ENCODE measurements at regions not wholly inside any gene's neighbourhood (a gene's known extent, or its start where the extent isn't known, plus 50 kb on each side); places are given as distances from the start of the nearest gene placed in this dataset.

GRCh38 chr2:155930312-155930711 lies 402.2 kb downstream of the NR4A2 start:
- H3K14ac ChIP-seq (replicated peaks; ENCODE audit: low read depth, low read length) = no peak overlapping the region
- H3K9me3 ChIP-seq (ENCODE audit: control insufficient read depth, insufficient read depth, low read length) = peaks cover 2% of the 10 kb centered on the region; the same call in 1 of the 2 replicates
- no peaks in the 10 kb centered on the region for H3K4me1 ChIP-seq (ENCODE audit: control insufficient read depth, insufficient read depth, low read length)
- H3K36me3 ChIP-seq (ENCODE audit: control insufficient read depth, insufficient read depth, low read length) = no peaks in the 10 kb centered on the region
- H2BK15ac ChIP-seq (ENCODE audit: low read depth, low read length) = no peak overlapping the region
- H4K20me1 ChIP-seq (ENCODE audit: insufficient read depth, low read length) = no peaks in the 10 kb centered on the region
- dilution Hi-C loops (cut with HindIII; ENCODE audit: low sequenced_read_pairs, unreplicated experiment) (no loop called here), in situ Hi-C loops (cut with MboI; ENCODE audit: low sequenced_read_pairs) (no loop called here), intact Hi-C loops (cut with micrococcal nuclease) (no loop called here)
- H3K9me1 ChIP-seq (ENCODE audit: insufficient read depth, low read length) = no peaks in the 10 kb centered on the region
- BruUV-seq (replicated peaks) = no TSS peak
- TF ChIP-seq RAD21 (IDR thresholded peaks at IDR 0.05; ENCODE audit: low read length) (no peak), BHLHE40 (IDR thresholded peaks at IDR 0.05; ENCODE audit: low read depth, low read length) (no peak), POLR2A (IDR thresholded peaks at IDR 0.05; ENCODE audit: low read depth, low read length) (no peak), MAZ (IDR thresholded peaks at IDR 0.05; ENCODE audit: borderline replicate concordance, low read depth, low read length) (no peak), ELK1 (IDR thresholded peaks at IDR 0.05; ENCODE audit: borderline replicate concordance, low read depth, low read length) (no peak), CHD1 (IDR thresholded peaks at IDR 0.05; ENCODE audit: low read depth, low read length) (no peak)
- H3K23ac ChIP-seq (ENCODE audit: low read depth, low read length) = no peak overlapping the region
- no peak for DNase-seq
- H2AFZ ChIP-seq (replicated peaks; ENCODE audit: low read length, poor library complexity) = no peak overlapping the region
- ChIA-PET CTCF (no interaction called here), POLR2A (ENCODE audit: unreplicated experiment) (interaction anchor here (0.6 kb wide), 1 partner anchor 24 kb away, joined by 4 read pairs; no protein-coding TSS in a partner anchor)
- H2BK20ac ChIP-seq (ENCODE audit: low read depth, low read length) = no peak overlapping the region
- H2AK5ac ChIP-seq (ENCODE audit: low read depth, low read length) = no peak overlapping the region
- H4K8ac ChIP-seq (ENCODE audit: low read depth in 2 of 2, low read length in 2 of 2) = no peak overlapping the region
- H3K9ac ChIP-seq (ENCODE audit: low read depth, low read length) = no peak overlapping the region
- no peak overlapping the region for H3K4me2 ChIP-seq (ENCODE audit: low read depth, low read length)
- no peak overlapping the region for H3K18ac ChIP-seq (ENCODE audit: low read depth, low read length)
- H3K4ac ChIP-seq (ENCODE audit: low read depth, low read length) = no peak overlapping the region
- no peaks in the 10 kb centered on the region for H3K79me1 ChIP-seq (ENCODE audit: low read depth in 1 of 2, low read length in 2 of 2)
- ATAC-seq (ENCODE audit: low read depth) = no peak
- no peak overlapping the region for H3K56ac ChIP-seq (ENCODE audit: extremely low read depth, insufficient read depth, low read length)
- no peak overlapping the region for H4K91ac ChIP-seq (ENCODE audit: insufficient read depth, low read depth, low read length)
- H4K5ac ChIP-seq (ENCODE audit: low read depth, low read length) = no peak overlapping the region
- H2BK120ac ChIP-seq (ENCODE audit: low read depth, low read length) = no peak overlapping the region
- no peak overlapping the region for H2AK9ac ChIP-seq (replicated peaks; ENCODE audit: low read depth, low read length, poor library complexity)
- no peak overlapping the region for H3K27ac ChIP-seq (ENCODE audit: insufficient read depth, low read length)
- no CpG with 5 or more reads among the region's 1 CpG for WGBS, 2 experiments (ENCODE audit: extremely low coverage in 2 of 2, insufficient read length in 1 of 2)
- H3K4me3 ChIP-seq (ENCODE audit: insufficient read depth, low read depth, low read length) = no peak overlapping the region
- H2BK5ac ChIP-seq (ENCODE audit: low read depth, low read length, poor library complexity, severe bottlenecking) = no peak overlapping the region
- no peaks in the 10 kb centered on the region for H3K27me3 ChIP-seq (ENCODE audit: control insufficient read depth, insufficient read depth, low read length)

All from IMR-90 (cell line).